B cell (primary cell): ENCODE measurements at regions not wholly inside any gene's neighbourhood (a gene's known extent, or its start where the extent isn't known, plus 50 kb on each side); places are given as distances from the start of the nearest gene placed in this dataset.
A peak's percentile ranks its signal among the peaks of the same experiment; 100 is the strongest.

ENCODE experiments used
- ATAC-seq: fragments of 200-7000 bp; cut with Tn5 transposase; one replicate; pipeline ENCODE4 v1.10.0; 2021; ENCODE audit warnings: low read depth, mild to moderate bottlenecking, moderate number of reproducible peaks, moderate library complexity
- CTCF ChIA-PET: fragments of 350-600 bp; sonication (Branson Sonifier 250); formaldehyde crosslinking; loops from one replicate; lab custom pipeline; 2021; ENCODE audit warnings: antibody characterized with exemption, inconsistent platforms; lab: Charles Lee
- POLR2A ChIA-PET: fragments of 350-600 bp; sonication (Branson Sonifier 250); formaldehyde crosslinking; loops from one replicate; lab custom pipeline; 2021; ENCODE audit warnings: antibody characterized with exemption; lab: Charles Lee
- DNase-seq: peaks from one replicate; pipeline ENCODE4 v3.0.0; 2013
- H2AFZ ChIP-seq: 2 replicates; pipeline ENCODE4 v1.6.1; 2012; ENCODE audit warnings: mild to moderate bottlenecking, low read depth, low read length; ENCODE audit not compliant: insufficient read depth, poor library complexity, severe bottlenecking
- H3K27ac ChIP-seq, 2 donors: 1 replicate in 1 of 2; 2 replicates in 1 of 2; pipeline ENCODE4 v1.5.1; 2012 to 2013; ENCODE audit warnings: low read length in 2 of 2, mild to moderate bottlenecking in 2 of 2, moderate library complexity in 1 of 2
- H3K27me3 ChIP-seq, 4 experiments: fragments of 200-600 bp in 1 of 4; sonication (generic) in 1 of 4; replicated peaks in 1 of 4; 1 replicate in 2 of 4; 2 replicates in 2 of 4; pipeline versions ENCODE4 v1.6.1 to v1.7.0; 2013 to 2016; ENCODE audit warnings: low read length in 3 of 4, mild to moderate bottlenecking in 2 of 4, mixed read lengths in 1 of 4, moderate library complexity in 1 of 4; ENCODE audit not compliant: insufficient read depth in 4 of 4, control insufficient read depth in 3 of 4; ENCODE audit errors: control extremely low read depth in 1 of 4
- H3K36me3 ChIP-seq, 2 experiments: replicated peaks in 1 of 2; 1 replicate in 1 of 2; 2 replicates in 1 of 2; pipeline versions ENCODE4 v1.6.1 to v1.7.1; 2013; ENCODE audit warnings: low read length in 1 of 2; ENCODE audit not compliant: insufficient read depth in 2 of 2, control insufficient read depth in 1 of 2; ENCODE audit errors: control extremely low read depth in 1 of 2, extremely low read depth in 1 of 2
- H3K4me1 ChIP-seq, 2 donors: fragments of 200-600 bp in 1 of 2; sonication (generic) in 1 of 2; 1 replicate in 1 of 2; 2 replicates in 1 of 2; pipeline versions ENCODE4 v1.5.1 to v1.6.1; 2013 to 2017; ENCODE audit warnings: low read length in 2 of 2; ENCODE audit not compliant: control insufficient read depth in 2 of 2, insufficient read depth in 2 of 2
- H3K4me2 ChIP-seq: replicated peaks from 2 replicates; pipeline ENCODE3; 2012; ENCODE audit warnings: mild to moderate bottlenecking, low read depth, low read length; ENCODE audit not compliant: poor library complexity, severe bottlenecking
- H3K4me3 ChIP-seq, 5 experiments: fragments of 200-600 bp in 1 of 5; sonication (generic) in 1 of 5; 1 replicate in 3 of 5; 2 replicates in 2 of 5; pipeline versions ENCODE4 v1.5.1 to v1.7.0; 2011 to 2016; ENCODE audit warnings: low read length in 4 of 5, mild to moderate bottlenecking in 4 of 5, low read depth in 2 of 5, control low read depth in 1 of 5, moderate library complexity in 1 of 5; ENCODE audit not compliant: insufficient read depth in 1 of 5; ENCODE audit errors: control extremely low read depth in 1 of 5, extremely low read depth in 1 of 5
- H3K79me2 ChIP-seq: fragments of 200-600 bp; sonication (generic); one replicate; pipeline ENCODE4 v1.6.0; 2016; ENCODE audit warnings: low read length; ENCODE audit not compliant: control insufficient read depth, insufficient read depth
- H3K9ac ChIP-seq: fragments of 200-600 bp; sonication (generic); 2 replicates; pipeline ENCODE4 v1.6.1; 2017; ENCODE audit warnings: mild to moderate bottlenecking, low read length, moderate library complexity
- H3K9me3 ChIP-seq, 3 donors: one replicate each; pipeline versions ENCODE4 v1.6.1 to v1.7.1; 2013; ENCODE audit warnings: low read length in 2 of 3; ENCODE audit not compliant: control insufficient read depth in 2 of 3, insufficient read depth in 1 of 3; ENCODE audit errors: control extremely low read depth in 1 of 3
- H4K20me1 ChIP-seq: 2 replicates; pipeline ENCODE4 v1.6.0; 2012; ENCODE audit warnings: mild to moderate bottlenecking, low read length; ENCODE audit not compliant: insufficient read depth, control insufficient read depth, poor library complexity, severe bottlenecking
- H3K27ac Mint-ChIP-seq: one replicate; pipeline ENCODE4 v1.8.0; 2021; ENCODE audit warnings: mixed read lengths
- H3K27me3 Mint-ChIP-seq: one replicate; pipeline ENCODE4 v1.8.0; 2021; ENCODE audit warnings: mixed read lengths
- H3K4me1 Mint-ChIP-seq: one replicate; pipeline ENCODE4 v1.8.0; 2021; ENCODE audit warnings: mixed read lengths
- H3K4me3 Mint-ChIP-seq: one replicate; pipeline ENCODE4 v1.8.0; 2021; ENCODE audit warnings: mixed read lengths
- H3K9me3 Mint-ChIP-seq: one replicate; pipeline ENCODE4 v1.8.0; 2022; ENCODE audit warnings: mixed read lengths; ENCODE audit not compliant: insufficient read depth
- EZH2 ChIP-seq: IDR thresholded peaks from 2 replicates; pipeline ENCODE4 v1.6.1; 2012; ENCODE audit warnings: borderline replicate concordance, low read depth, mild to moderate bottlenecking, moderate library complexity, low read length; ENCODE audit not compliant: insufficient read depth, poor library complexity, severe bottlenecking
- WGBS: methylation state at CpG from one replicate; pipeline ENCODE4 v1.1.5; 2013; ENCODE audit warnings: missing lambda C conversion rate; ENCODE audit not compliant: insufficient coverage; 5-methylcytosine and 5-hydroxymethylcytosine counted together
- intact Hi-C: fragments of 100-400 bp; cut with micrococcal nuclease; formaldehyde crosslinking; loops from one replicate; pipeline ENCODE4 v1.10.0; 2022
- TF ChIP-seq, protein P1 (sequence below): fragments of 200-600 bp; IDR thresholded peaks from one replicate; pipeline ENCODE4 v1.8.0; 2022; ENCODE audit warnings: antibody characterized with exemption, mild to moderate bottlenecking

DNA sequence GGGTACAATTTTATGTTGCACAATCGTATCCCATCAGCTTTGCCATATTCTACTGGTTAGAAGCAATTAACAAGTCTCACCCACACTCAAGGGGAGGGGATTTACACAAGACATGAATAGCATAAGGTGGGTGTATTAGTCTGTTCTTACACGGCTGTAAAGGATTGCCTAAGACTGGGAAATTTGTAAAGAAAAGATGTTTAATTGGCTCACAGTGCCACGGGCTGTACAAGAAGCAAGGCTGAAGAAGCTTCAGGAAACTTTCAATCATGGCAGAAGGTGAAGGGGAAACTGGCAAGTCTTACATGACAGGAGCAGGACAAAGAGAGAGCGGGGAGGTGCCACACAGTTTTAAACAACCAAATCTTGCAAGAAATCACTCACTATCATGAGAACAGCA is 231.8 kb upstream of the AMIGO2 start:
- POLR2A ChIA-PET, result interaction anchor here (1.3 kb wide), 1 partner anchor 87 kb away, joined by 4 read pairs; no protein-coding TSS in a partner anchor
- Histone ChIP-seq H3K4me3 (no peak overlapping the region), H3K27ac (peak overlapping the region; percentile 3 to 42), H3K9ac (no peak overlapping the region), H3K27me3 (no peaks in the 10 kb centered on the region), H3K79me2 (peaks cover 13% of the 10 kb centered on the region), H2AFZ (peak overlapping the region; percentile 29), H3K36me3 (no peaks in the 10 kb centered on the region), H4K20me1 (no peaks in the 10 kb centered on the region), H3K9me3 (peaks cover 0 to 4% (median 0%) of the 10 kb centered on the region in 3 donors), H3K4me1 (peaks cover 43 to 55% of the 10 kb centered on the region in 2 donors), H3K4me2 (no peak overlapping the region)
- no peak overlapping the region for H3K4me3 Mint-ChIP-seq
- ATAC-seq (no peak), DNase-seq (no peak)
- intact Hi-C loops, result no loop called here
- peak overlapping the region; percentile 77 for H3K27ac Mint-ChIP-seq
- WGBS, result 60% methylated on average over 3 of the region's 4 CpGs
- H3K27me3 Mint-ChIP-seq, result no peaks in the 10 kb centered on the region
- peaks cover 62% of the 10 kb centered on the region for H3K4me1 Mint-ChIP-seq
- H3K9me3 Mint-ChIP-seq, result no peaks in the 10 kb centered on the region
- CTCF ChIA-PET, result interaction anchor here (0.5 to 3.7 kb wide), 5 partner anchors 9 to 279 kb away, joined by 3 to 32 read pairs (median 5); no protein-coding TSS in a partner anchor
- TF ChIP-seq, protein P1, sequence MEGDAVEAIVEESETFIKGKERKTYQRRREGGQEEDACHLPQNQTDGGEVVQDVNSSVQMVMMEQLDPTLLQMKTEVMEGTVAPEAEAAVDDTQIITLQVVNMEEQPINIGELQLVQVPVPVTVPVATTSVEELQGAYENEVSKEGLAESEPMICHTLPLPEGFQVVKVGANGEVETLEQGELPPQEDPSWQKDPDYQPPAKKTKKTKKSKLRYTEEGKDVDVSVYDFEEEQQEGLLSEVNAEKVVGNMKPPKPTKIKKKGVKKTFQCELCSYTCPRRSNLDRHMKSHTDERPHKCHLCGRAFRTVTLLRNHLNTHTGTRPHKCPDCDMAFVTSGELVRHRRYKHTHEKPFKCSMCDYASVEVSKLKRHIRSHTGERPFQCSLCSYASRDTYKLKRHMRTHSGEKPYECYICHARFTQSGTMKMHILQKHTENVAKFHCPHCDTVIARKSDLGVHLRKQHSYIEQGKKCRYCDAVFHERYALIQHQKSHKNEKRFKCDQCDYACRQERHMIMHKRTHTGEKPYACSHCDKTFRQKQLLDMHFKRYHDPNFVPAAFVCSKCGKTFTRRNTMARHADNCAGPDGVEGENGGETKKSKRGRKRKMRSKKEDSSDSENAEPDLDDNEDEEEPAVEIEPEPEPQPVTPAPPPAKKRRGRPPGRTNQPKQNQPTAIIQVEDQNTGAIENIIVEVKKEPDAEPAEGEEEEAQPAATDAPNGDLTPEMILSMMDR, result no peak
- TF ChIP-seq EZH2, result no peak

DNA sequence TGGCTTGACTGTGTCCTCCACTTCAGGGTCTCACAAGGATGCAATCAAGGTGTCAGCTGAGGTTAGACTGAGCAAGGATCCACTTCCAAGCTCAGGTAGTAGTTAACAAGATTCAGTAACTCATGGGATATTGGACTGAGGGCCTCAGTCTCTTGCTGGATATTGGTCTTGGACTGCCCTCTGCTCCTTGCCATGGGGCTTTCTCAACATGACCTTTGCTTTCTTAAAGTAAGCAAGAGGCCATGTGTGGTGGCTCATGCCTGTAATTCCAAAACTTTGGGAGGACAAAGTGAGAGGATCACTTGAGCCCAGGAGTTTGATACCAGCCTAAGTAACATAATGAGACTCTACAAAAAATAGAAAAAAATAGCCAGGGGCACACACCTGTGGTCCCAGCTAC is 231.3 kb upstream of the AMIGO2 start:
- no peak for TF ChIP-seq EZH2
- Histone ChIP-seq H3K36me3 (no peaks in the 10 kb centered on the region), H3K9me3 (peaks cover 0 to 10% (median 3%) of the 10 kb centered on the region in 3 donors), H3K79me2 (peaks cover 13% of the 10 kb centered on the region), H3K27ac (peak overlapping the region in 1 of 2 donors; percentile 42), H3K27me3 (no peaks in the 10 kb centered on the region), H3K4me3 (no peak overlapping the region), H3K9ac (no peak overlapping the region), H4K20me1 (no peaks in the 10 kb centered on the region), H3K4me2 (no peak overlapping the region), H3K4me1 (peaks cover 40 to 52% of the 10 kb centered on the region in 2 donors), H2AFZ (peak overlapping the region; percentile 29)
- Mint-ChIP-seq H3K4me1 (peaks cover 62% of the 10 kb centered on the region), H3K27me3 (no peaks in the 10 kb centered on the region), H3K4me3 (no peak overlapping the region), H3K27ac (peak overlapping the region; percentile 23), H3K9me3 (no peaks in the 10 kb centered on the region)
- CTCF ChIA-PET, result interaction anchor here (0.9 to 3.7 kb wide), 5 partner anchors 9 to 279 kb away, joined by 3 to 32 read pairs (median 5); no protein-coding TSS in a partner anchor
- ATAC-seq, result no peak
- intact Hi-C loops, result no loop called here
- POLR2A ChIA-PET, result interaction anchor here (1.3 kb wide), 1 partner anchor 87 kb away, joined by 4 read pairs; no protein-coding TSS in a partner anchor
- no peak for DNase-seq
